D721Med (cell line): ENCODE measurements at regions not wholly inside any gene's neighbourhood (a gene's known extent, or its start where the extent isn't known, plus 50 kb on each side); places are given as distances from the start of the nearest gene placed in this dataset.

Source experiments
- DNase-seq: peaks from one replicate; pipeline ENCODE4 v3.0.0; 2011; ENCODE audit warnings: low spot score; ENCODE audit not compliant: insufficient read length
- FAIRE-seq: peaks from 2 replicates; lab custom pipeline; 2011; peaks lifted over from hg19 to GRCh38; lab: Jason Lieb, UNC
- CTCF ChIP-seq: IDR thresholded peaks from 2 replicates; pipeline ENCODE4 v1.5.1; 2012; ENCODE audit warnings: mild to moderate bottlenecking, control low read depth; ENCODE audit not compliant: insufficient read depth; ENCODE audit errors: missing control alignments

- no peak for FAIRE-seq
- DNase-seq: no peak
- TF ChIP-seq CTCF: no peak
Observed at GRCh38 chr6:51487937-51488336, 599.5 kb downstream of the PKHD1 start.

GRCh38 chr6:51489133-51489532 is 598.3 kb downstream of the PKHD1 start:
- FAIRE-seq: no peak
- no peak for DNase-seq
- TF ChIP-seq CTCF: no peak

GRCh38 chr6:51490101-51490500 is 597.3 kb downstream of the PKHD1 start:
- TF ChIP-seq CTCF: no peak
- DNase-seq (no peak), FAIRE-seq (no peak)

- FAIRE-seq (no peak), DNase-seq (no peak)
- TF ChIP-seq CTCF: no peak
Observed at GRCh38 chr6:51494342-51494741, 593.1 kb downstream of the PKHD1 start.

GRCh38 chr6:51495096-51495495 is 592.3 kb downstream of the PKHD1 start:
- FAIRE-seq (no peak), DNase-seq (no peak)
- no peak for TF ChIP-seq CTCF

GRCh38 chr6:51495610-51496396 is 591.6 kb downstream of the PKHD1 start:
- DNase-seq (no peak), FAIRE-seq (no peak)
- TF ChIP-seq CTCF: no peak

GRCh38 chr6:51502996-51503395 is 584.4 kb downstream of the PKHD1 start:
- no peak for FAIRE-seq
- TF ChIP-seq CTCF: no peak
- DNase-seq: no peak
